ENCODE measurements at regions not wholly inside any gene's neighbourhood (a gene's known extent, or its start where the extent isn't known, plus 50 kb on each side); places are given as distances from the start of the nearest gene placed in this dataset.

DNA sequence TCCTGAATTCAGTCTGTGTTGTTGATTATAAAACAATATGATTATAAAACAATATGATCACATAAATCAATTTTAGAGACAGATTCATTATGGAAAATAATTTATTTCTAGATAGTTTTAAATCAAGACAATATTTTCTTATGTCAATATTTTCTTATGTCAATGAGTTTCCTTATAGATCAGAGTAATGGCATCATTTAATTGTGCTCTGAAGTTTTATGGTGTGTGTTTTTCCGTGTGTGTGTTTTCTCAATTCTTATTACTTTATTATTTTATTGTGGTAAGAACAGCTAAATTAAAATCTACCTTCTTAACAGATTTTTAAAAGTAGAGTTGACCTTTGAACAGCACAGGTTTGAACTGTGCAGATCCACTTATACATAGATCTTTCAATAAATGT is 105.3 kb upstream of the SLCO1B1 start:
- no peak overlapping the region for H3K9ac ChIP-seq
- no peaks in the 10 kb centered on the region for H3K27me3 ChIP-seq (ENCODE audit: insufficient read depth)
- no peaks in the 10 kb centered on the region for H3K79me2 ChIP-seq (ENCODE audit: insufficient read depth)
- TF ChIP-seq, protein P1, sequence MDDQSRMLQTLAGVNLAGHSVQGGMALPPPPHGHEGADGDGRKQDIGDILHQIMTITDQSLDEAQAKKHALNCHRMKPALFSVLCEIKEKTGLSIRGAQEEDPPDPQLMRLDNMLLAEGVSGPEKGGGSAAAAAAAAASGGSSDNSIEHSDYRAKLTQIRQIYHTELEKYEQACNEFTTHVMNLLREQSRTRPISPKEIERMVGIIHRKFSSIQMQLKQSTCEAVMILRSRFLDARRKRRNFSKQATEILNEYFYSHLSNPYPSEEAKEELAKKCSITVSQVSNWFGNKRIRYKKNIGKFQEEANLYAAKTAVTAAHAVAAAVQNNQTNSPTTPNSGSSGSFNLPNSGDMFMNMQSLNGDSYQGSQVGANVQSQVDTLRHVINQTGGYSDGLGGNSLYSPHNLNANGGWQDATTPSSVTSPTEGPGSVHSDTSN (IDR thresholded peaks at IDR 0.05) = no peak
- TF ChIP-seq TAF1 (IDR thresholded peaks at IDR 0.05; ENCODE audit: borderline replicate concordance, low read depth, low read length) = no peak
- TF ChIP-seq RCOR1 (IDR thresholded peaks at IDR 0.05; ENCODE audit: low read length) = no peak
- no peak for TF ChIP-seq POLR2AphosphoS5 (IDR thresholded peaks at IDR 0.05; ENCODE audit: low read depth, low read length)
- no peaks in the 10 kb centered on the region for H3K9me3 ChIP-seq
- no peaks in the 10 kb centered on the region for H3K9me2 ChIP-seq
- no peaks in the 10 kb centered on the region for H3K36me3 ChIP-seq (replicated peaks in 1 of 2; ENCODE audit: control insufficient read depth in 1 of 2, insufficient read depth in 2 of 2, low read length in 1 of 2)
- no peak overlapping the region for H3K4me3 ChIP-seq (ENCODE audit: low read depth in 2 of 2, low read length in 1 of 2)
- no peak overlapping the region for H2AFZ ChIP-seq (ENCODE audit: low read depth)
- H3K4me1 ChIP-seq (ENCODE audit: control insufficient read depth in 1 of 2, insufficient read depth in 2 of 2, low read depth in 1 of 2, low read length in 1 of 2) = no peaks in the 10 kb centered on the region
- no peaks in the 10 kb centered on the region for H3F3A ChIP-seq (replicated peaks; ENCODE audit: insufficient read depth)
- ChIA-PET CTCF (no interaction called here), POLR2A (no interaction called here)
- H3K27ac ChIP-seq (ENCODE audit: low read depth in 2 of 2, low read length in 1 of 2) = no peak overlapping the region
- no peaks in the 10 kb centered on the region for H4K20me1 ChIP-seq (ENCODE audit: insufficient read depth)
- H3K4me2 ChIP-seq = no peak overlapping the region
- no peak for DNase-seq
- 7% methylated on average over 1 of the region's 1 CpG for WGBS (ENCODE audit: low lambda C conversion rate)

DNA sequence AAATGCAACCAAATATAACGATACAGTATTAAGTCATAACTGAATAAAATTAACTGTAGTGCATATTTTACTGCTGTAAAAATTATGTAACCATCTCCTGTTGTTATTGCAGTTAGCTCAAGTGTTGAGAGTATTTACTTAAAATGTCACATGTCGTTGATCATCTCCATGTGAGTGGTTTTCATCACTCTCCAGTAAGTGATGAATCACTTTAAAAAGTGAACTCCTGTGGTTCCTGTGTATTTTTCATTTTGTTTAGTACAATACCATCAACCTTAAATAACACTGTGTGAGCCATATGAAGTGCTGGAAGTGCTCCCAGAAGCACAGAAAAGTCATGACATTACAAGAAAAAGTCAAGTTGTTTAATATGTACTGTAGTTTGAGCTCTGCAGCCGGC is 104.7 kb upstream of the SLCO1B1 start:
- Histone ChIP-seq H3K9me2 (no peaks in the 10 kb centered on the region), H4K20me1 (ENCODE audit: insufficient read depth) (no peaks in the 10 kb centered on the region), H3K9me3 (no peaks in the 10 kb centered on the region), H3K9ac (no peak overlapping the region), H3F3A (replicated peaks; ENCODE audit: insufficient read depth) (no peaks in the 10 kb centered on the region), H3K27me3 (ENCODE audit: insufficient read depth) (no peaks in the 10 kb centered on the region), H2AFZ (ENCODE audit: low read depth) (no peak overlapping the region), H3K79me2 (ENCODE audit: insufficient read depth) (no peaks in the 10 kb centered on the region), H3K4me3 (ENCODE audit: low read depth in 2 of 2, low read length in 1 of 2) (no peak overlapping the region), H3K27ac (ENCODE audit: low read depth in 2 of 2, low read length in 1 of 2) (no peak overlapping the region), H3K4me1 (ENCODE audit: control insufficient read depth in 1 of 2, insufficient read depth in 2 of 2, low read depth in 1 of 2, low read length in 1 of 2) (no peaks in the 10 kb centered on the region), H3K36me3 (replicated peaks in 1 of 2; ENCODE audit: control insufficient read depth in 1 of 2, insufficient read depth in 2 of 2, low read length in 1 of 2) (no peaks in the 10 kb centered on the region), H3K4me2 (no peak overlapping the region)
- TF ChIP-seq MEF2A (IDR thresholded peaks at IDR 0.05; ENCODE audit: borderline replicate concordance, low read depth) = no peak
- ChIA-PET CTCF (no interaction called here), POLR2A (no interaction called here)
- DNase-seq = no peak
- WGBS (ENCODE audit: low lambda C conversion rate) = 3% methylated on average over 3 of the region's 3 CpGs

DNA sequence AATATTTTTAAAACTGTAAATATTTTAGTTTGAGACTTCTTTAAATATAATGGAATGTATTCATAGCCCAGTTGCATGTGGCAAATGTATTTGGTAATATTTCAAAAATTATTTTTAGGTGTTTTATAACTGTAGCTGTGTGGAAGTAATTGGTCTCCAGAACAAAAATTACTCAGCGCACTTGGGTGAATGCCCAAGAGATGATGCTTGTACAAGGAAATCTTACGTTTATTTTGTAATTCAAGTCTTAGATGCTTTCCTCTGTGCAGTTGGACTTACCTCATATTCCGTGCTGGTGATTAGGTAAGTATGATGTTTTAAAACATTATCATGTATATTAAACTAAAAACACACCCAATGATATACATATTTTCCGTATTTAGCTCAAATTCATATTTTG is 76.7 kb upstream of the SLCO1B1 start:
- H3K9ac ChIP-seq = no peak overlapping the region
- CTCF ChIA-PET = no interaction called here
- no peak overlapping the region for H3K4me2 ChIP-seq
- no peak overlapping the region for H3K27ac ChIP-seq (ENCODE audit: low read depth in 2 of 2, low read length in 1 of 2)
- 17% methylated on average over 4 of the region's 4 CpGs for WGBS (ENCODE audit: low lambda C conversion rate)
- H3K27me3 ChIP-seq (ENCODE audit: insufficient read depth) = no peaks in the 10 kb centered on the region
- no peak for DNase-seq
- no peaks in the 10 kb centered on the region for H3K36me3 ChIP-seq (replicated peaks in 1 of 2; ENCODE audit: control insufficient read depth in 1 of 2, insufficient read depth in 2 of 2, low read length in 1 of 2)
- TF ChIP-seq, protein P2, sequence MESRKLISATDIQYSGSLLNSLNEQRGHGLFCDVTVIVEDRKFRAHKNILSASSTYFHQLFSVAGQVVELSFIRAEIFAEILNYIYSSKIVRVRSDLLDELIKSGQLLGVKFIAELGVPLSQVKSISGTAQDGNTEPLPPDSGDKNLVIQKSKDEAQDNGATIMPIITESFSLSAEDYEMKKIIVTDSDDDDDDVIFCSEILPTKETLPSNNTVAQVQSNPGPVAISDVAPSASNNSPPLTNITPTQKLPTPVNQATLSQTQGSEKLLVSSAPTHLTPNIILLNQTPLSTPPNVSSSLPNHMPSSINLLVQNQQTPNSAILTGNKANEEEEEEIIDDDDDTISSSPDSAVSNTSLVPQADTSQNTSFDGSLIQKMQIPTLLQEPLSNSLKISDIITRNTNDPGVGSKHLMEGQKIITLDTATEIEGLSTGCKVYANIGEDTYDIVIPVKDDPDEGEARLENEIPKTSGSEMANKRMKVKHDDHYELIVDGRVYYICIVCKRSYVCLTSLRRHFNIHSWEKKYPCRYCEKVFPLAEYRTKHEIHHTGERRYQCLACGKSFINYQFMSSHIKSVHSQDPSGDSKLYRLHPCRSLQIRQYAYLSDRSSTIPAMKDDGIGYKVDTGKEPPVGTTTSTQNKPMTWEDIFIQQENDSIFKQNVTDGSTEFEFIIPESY (IDR thresholded peaks at IDR 0.05; ENCODE audit: borderline replicate concordance, low read depth) = no peak
- TF ChIP-seq RAD21 (IDR thresholded peaks at IDR 0.05; ENCODE audit: low read length) (no peak), EZH2phosphoT487 (IDR thresholded peaks at IDR 0.05; ENCODE audit: borderline replicate concordance, low read depth) (no peak), TCF12 (IDR thresholded peaks at IDR 0.05) (no peak), NRF1 (IDR thresholded peaks at IDR 0.05; ENCODE audit: low read depth, low read length) (no peak), RCOR1 (IDR thresholded peaks at IDR 0.05; ENCODE audit: low read length) (no peak)
- no peaks in the 10 kb centered on the region for H3K79me2 ChIP-seq (ENCODE audit: insufficient read depth)
- H4K20me1 ChIP-seq (ENCODE audit: insufficient read depth) = no peaks in the 10 kb centered on the region
- no peaks in the 10 kb centered on the region for H3K9me2 ChIP-seq
- POLR2A ChIA-PET = no interaction called here
- no peak overlapping the region for H2AFZ ChIP-seq (ENCODE audit: low read depth)
- no peaks in the 10 kb centered on the region for H3K4me1 ChIP-seq (ENCODE audit: control insufficient read depth in 1 of 2, insufficient read depth in 2 of 2, low read depth in 1 of 2, low read length in 1 of 2)
- no peaks in the 10 kb centered on the region for H3K9me3 ChIP-seq
- no peaks in the 10 kb centered on the region for H3F3A ChIP-seq (replicated peaks; ENCODE audit: insufficient read depth)
- H3K4me3 ChIP-seq (ENCODE audit: low read depth in 2 of 2, low read length in 1 of 2) = no peak overlapping the region
